ENCODE measurements at regions not wholly inside any gene's neighbourhood (a gene's known extent, or its start where the extent isn't known, plus 50 kb on each side); places are given as distances from the start of the nearest gene placed in this dataset.

- TF ChIP-seq CTCF (IDR thresholded peaks at IDR 0.05; ENCODE audit: low read length, missing control alignments) = no peak
- no peak for DNase-seq (ENCODE audit: low read depth)
- H3K4me3 ChIP-seq (replicated peaks; ENCODE audit: low read depth, low read length) = no peak overlapping the region
Measured at GRCh38 chr5:89044674-89045200, 161.8 kb upstream of the MEF2C start.

GRCh38 chr5:89043676-89044075, 160.7 kb upstream of the MEF2C start:
- H3K4me3 ChIP-seq (replicated peaks; ENCODE audit: low read depth, low read length) = no peak overlapping the region
- DNase-seq (ENCODE audit: low read depth) = no peak
- TF ChIP-seq CTCF (IDR thresholded peaks at IDR 0.05; ENCODE audit: low read length, missing control alignments) = no peak

- no peak overlapping the region for H3K4me3 ChIP-seq (replicated peaks; ENCODE audit: low read depth, low read length)
- DNase-seq (ENCODE audit: low read depth) = no peak
- TF ChIP-seq CTCF (IDR thresholded peaks at IDR 0.05; ENCODE audit: low read length, missing control alignments) = no peak
Measured at GRCh38 chr5:89042746-89043145, 159.8 kb upstream of the MEF2C start.

- DNase-seq (ENCODE audit: low read depth) = no peak
- H3K4me3 ChIP-seq (replicated peaks; ENCODE audit: low read depth, low read length) = no peak overlapping the region
Measured at GRCh38 chr5:89041976-89042375, 159.0 kb upstream of the MEF2C start.

GRCh38 chr5:89041249-89041779, 158.3 kb upstream of the MEF2C start:
- no peak overlapping the region for H3K4me3 ChIP-seq (replicated peaks; ENCODE audit: low read depth, low read length)
- DNase-seq (ENCODE audit: low read depth) = no peak
- TF ChIP-seq CTCF (IDR thresholded peaks at IDR 0.05; ENCODE audit: low read length, missing control alignments) = no peak

More at GRCh38 chr5:89041976-89042375, 159.0 kb upstream of the MEF2C start:
- no peak for TF ChIP-seq CTCF (IDR thresholded peaks at IDR 0.05; ENCODE audit: low read length, missing control alignments)

- peak; percentile 8 for DNase-seq (ENCODE audit: low read depth)
- no peak for TF ChIP-seq CTCF (IDR thresholded peaks at IDR 0.05; ENCODE audit: low read length, missing control alignments)
- no peak overlapping the region for H3K4me3 ChIP-seq (replicated peaks; ENCODE audit: low read depth, low read length)
Measured at GRCh38 chr5:89036704-89037489, 153.9 kb upstream of the MEF2C start.

Data from fibroblast of pulmonary artery (primary cell).